Type B pancreatic cell (in vitro differentiated cells): ENCODE measurements at regions not wholly inside any gene's neighbourhood (a gene's known extent, or its start where the extent isn't known, plus 50 kb on each side); places are given as distances from the start of the nearest gene placed in this dataset.

ENCODE experiments used
- DNase-seq: peaks from one replicate; pipeline ENCODE4 v3.0.0; 2021; ENCODE audit warnings: mixed read lengths; ENCODE audit not compliant: unreplicated experiment; ENCODE audit errors: extremely low spot score
- H3K27ac Mint-ChIP-seq: 2 replicates; pipeline ENCODE4 v1.8.0; 2021; ENCODE audit warnings: mild to moderate bottlenecking, mixed read lengths
- H3K27me3 Mint-ChIP-seq: 2 replicates; pipeline ENCODE4 v1.8.0; 2021; ENCODE audit warnings: mixed read lengths
- H3K36me3 Mint-ChIP-seq: 2 replicates; pipeline ENCODE4 v1.8.0; 2021; ENCODE audit warnings: mixed read lengths
- H3K4me1 Mint-ChIP-seq: one replicate; pipeline ENCODE4 v1.8.0; 2021; ENCODE audit warnings: mixed read lengths; ENCODE audit not compliant: unreplicated experiment
- H3K4me3 Mint-ChIP-seq: 2 replicates; pipeline ENCODE4 v1.8.0; 2021; ENCODE audit warnings: mild to moderate bottlenecking, mixed read lengths
- H3K9me3 Mint-ChIP-seq: 2 replicates; pipeline ENCODE4 v1.8.0; 2021; ENCODE audit warnings: mixed read lengths
- TF ChIP-seq, protein P1 (sequence below): fragments of 200-600 bp; sonication (generic); conservative IDR thresholded peaks from 2 replicates; pipeline ENCODE4 v1.5.0; 2021; ENCODE audit warnings: antibody characterized with exemption, mild to moderate bottlenecking

DNA sequence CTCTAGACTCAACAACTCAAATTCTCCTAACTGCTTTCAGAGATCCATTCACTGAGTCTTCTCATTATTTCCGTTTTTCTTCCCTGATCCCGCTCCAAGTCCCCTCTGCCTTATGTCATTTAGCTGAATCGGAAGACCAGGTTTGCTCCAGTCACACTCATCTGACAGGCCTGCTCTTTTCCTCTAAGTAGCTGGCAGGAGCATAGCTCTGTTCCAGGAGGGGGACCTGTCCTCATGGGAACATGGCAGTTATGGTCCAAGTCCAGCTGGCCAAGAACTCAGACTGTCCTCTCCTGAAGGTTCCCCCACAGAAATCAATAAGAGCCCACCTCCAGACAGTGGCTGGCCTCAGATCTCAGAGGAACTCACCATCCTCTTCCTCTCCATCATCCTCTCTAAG, 130.9 kb upstream of the SERP2 start:
- Mint-ChIP-seq H3K27ac (peak overlapping the region; percentile 59), H3K9me3 (peaks cover 9% of the 10 kb centered on the region), H3K36me3 (peaks cover 5% of the 10 kb centered on the region)

GRCh38 chr13:44243198-44243857, 130.3 kb upstream of the SERP2 start:
- Mint-ChIP-seq H3K4me1 (peaks cover 13% of the 10 kb centered on the region), H3K4me3 (no peak overlapping the region), H3K36me3 (peaks cover 5% of the 10 kb centered on the region), H3K9me3 (peaks cover 9% of the 10 kb centered on the region), H3K27ac (peak overlapping the region; percentile 59), H3K27me3 (peaks cover 8% of the 10 kb centered on the region)
- DNase-seq = no peak
- TF ChIP-seq, protein P1, sequence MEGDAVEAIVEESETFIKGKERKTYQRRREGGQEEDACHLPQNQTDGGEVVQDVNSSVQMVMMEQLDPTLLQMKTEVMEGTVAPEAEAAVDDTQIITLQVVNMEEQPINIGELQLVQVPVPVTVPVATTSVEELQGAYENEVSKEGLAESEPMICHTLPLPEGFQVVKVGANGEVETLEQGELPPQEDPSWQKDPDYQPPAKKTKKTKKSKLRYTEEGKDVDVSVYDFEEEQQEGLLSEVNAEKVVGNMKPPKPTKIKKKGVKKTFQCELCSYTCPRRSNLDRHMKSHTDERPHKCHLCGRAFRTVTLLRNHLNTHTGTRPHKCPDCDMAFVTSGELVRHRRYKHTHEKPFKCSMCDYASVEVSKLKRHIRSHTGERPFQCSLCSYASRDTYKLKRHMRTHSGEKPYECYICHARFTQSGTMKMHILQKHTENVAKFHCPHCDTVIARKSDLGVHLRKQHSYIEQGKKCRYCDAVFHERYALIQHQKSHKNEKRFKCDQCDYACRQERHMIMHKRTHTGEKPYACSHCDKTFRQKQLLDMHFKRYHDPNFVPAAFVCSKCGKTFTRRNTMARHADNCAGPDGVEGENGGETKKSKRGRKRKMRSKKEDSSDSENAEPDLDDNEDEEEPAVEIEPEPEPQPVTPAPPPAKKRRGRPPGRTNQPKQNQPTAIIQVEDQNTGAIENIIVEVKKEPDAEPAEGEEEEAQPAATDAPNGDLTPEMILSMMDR = peak; percentile 55

More for the DNA sequence above, 130.9 kb upstream of the SERP2 start:
- peaks cover 18% of the 10 kb centered on the region for H3K4me1 Mint-ChIP-seq
- H3K27me3 Mint-ChIP-seq = peaks cover 8% of the 10 kb centered on the region
- TF ChIP-seq, protein P1 = no peak
- no peak overlapping the region for H3K4me3 Mint-ChIP-seq
- no peak for DNase-seq

DNA sequence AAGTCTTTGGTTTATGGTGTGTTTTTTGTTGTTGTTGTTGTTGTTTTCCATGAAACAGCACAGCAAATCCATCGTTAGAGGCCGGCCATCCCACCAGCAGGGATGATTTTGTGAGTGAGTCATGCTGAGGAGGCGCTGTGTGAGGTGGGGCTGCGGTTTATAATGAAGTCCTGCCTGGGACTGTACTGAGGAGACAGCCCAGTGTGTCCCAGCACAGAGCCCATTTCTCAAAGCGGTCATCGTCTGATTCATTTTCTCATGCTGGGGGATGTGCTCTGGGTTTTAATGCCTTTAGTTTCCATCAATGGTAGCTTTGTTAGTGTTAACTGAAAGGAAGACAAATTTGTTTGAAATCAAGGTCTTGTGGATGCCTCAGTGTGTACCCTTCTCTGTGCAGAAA, 129.3 kb upstream of the SERP2 start:
- H3K9me3 Mint-ChIP-seq = peaks cover 9% of the 10 kb centered on the region
- H3K27ac Mint-ChIP-seq = no peak overlapping the region
- H3K4me1 Mint-ChIP-seq = peaks cover 12% of the 10 kb centered on the region
- peaks cover 8% of the 10 kb centered on the region for H3K27me3 Mint-ChIP-seq
- TF ChIP-seq, protein P1 = no peak
- DNase-seq = no peak
- H3K36me3 Mint-ChIP-seq = peaks cover 5% of the 10 kb centered on the region
- no peak overlapping the region for H3K4me3 Mint-ChIP-seq

DNA sequence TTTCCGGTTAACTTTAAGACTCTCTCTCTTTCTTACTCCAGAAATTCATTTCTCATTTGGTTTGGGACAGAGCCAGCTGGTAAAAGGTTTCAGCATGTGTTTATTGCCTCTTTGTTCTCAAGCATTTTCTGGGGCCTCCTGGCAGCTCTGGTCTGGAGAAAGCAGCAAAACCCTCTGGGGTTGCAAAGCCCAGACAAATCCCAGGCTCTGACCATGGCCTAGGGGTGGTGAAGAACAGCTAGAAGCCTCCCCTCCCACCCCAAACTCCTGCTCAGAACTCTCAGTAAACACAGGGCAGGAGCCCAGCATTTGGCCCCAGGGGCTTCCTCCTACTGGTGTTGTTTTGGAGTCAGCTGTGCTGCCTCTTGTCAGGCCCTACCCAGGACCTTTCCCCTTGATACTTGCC, 124.2 kb upstream of the SERP2 start:
- peaks cover 8% of the 10 kb centered on the region for H3K4me1 Mint-ChIP-seq
- H3K27me3 Mint-ChIP-seq = no peaks in the 10 kb centered on the region
- H3K27ac Mint-ChIP-seq = peak overlapping the region; percentile 43
- no peak for DNase-seq
- no peaks in the 10 kb centered on the region for H3K36me3 Mint-ChIP-seq
- TF ChIP-seq, protein P1 = no peak
- H3K4me3 Mint-ChIP-seq = no peak overlapping the region
- H3K9me3 Mint-ChIP-seq = no peaks in the 10 kb centered on the region

GRCh38 chr13:44252938-44253337, 120.7 kb upstream of the SERP2 start:
- Mint-ChIP-seq H3K27me3 (no peaks in the 10 kb centered on the region), H3K9me3 (no peaks in the 10 kb centered on the region), H3K4me1 (peaks cover 13% of the 10 kb centered on the region), H3K36me3 (no peaks in the 10 kb centered on the region), H3K4me3 (no peak overlapping the region), H3K27ac (no peak overlapping the region)
- TF ChIP-seq, protein P1 = no peak
- no peak for DNase-seq
